GM23338 (cell line): ENCODE measurements at regions not wholly inside any gene's neighbourhood (a gene's known extent, or its start where the extent isn't known, plus 50 kb on each side); places are given as distances from the start of the nearest gene placed in this dataset.

Source experiments
- ATAC-seq: fragments of 200-7000 bp; cut with Tn5 transposase; 3 replicates; pipeline ENCODE4 v1.9.1; 2020
- DNase-seq: peaks from one replicate; pipeline ENCODE4 v3.0.0-alpha.2; 2015; ENCODE audit warnings: low spot score
- H2AFZ ChIP-seq: fragments of 200-600 bp; sonication (generic); 2 replicates; pipeline ENCODE4 v1.8.0; 2016; ENCODE audit warnings: antibody characterized with exemption, mild to moderate bottlenecking, moderate library complexity
- H3F3A ChIP-seq: fragments of 200-600 bp; sonication (generic); replicated peaks from 2 replicates; pipeline ENCODE4 v1.8.0; 2017; ENCODE audit warnings: antibody characterized with exemption, mixed run types, low read depth
- H3K27ac ChIP-seq: fragments of 200-600 bp; sonication (generic); 2 replicates; pipeline ENCODE4 v1.6.1; 2016; ENCODE audit warnings: low read depth
- H3K27me3 ChIP-seq: fragments of 200-600 bp; sonication (generic); 2 replicates; pipeline ENCODE4 v1.8.0; 2016; ENCODE audit warnings: mild to moderate bottlenecking, mixed run types, moderate library complexity; ENCODE audit not compliant: insufficient read depth
- H3K36me3 ChIP-seq: fragments of 200-600 bp; sonication (generic); 2 replicates; pipeline ENCODE4 v1.8.0; 2016; ENCODE audit warnings: mild to moderate bottlenecking; ENCODE audit not compliant: insufficient read depth
- H3K4me1 ChIP-seq: fragments of 200-600 bp; sonication (generic); 2 replicates; pipeline ENCODE4 v1.8.0; 2016; ENCODE audit warnings: mild to moderate bottlenecking, moderate library complexity; ENCODE audit not compliant: insufficient read depth
- H3K4me2 ChIP-seq: fragments of 200-600 bp; sonication (generic); 2 replicates; pipeline ENCODE4 v1.7.1; 2017; ENCODE audit warnings: mixed run types
- H3K4me3 ChIP-seq: fragments of 200-600 bp; sonication (generic); 2 replicates; pipeline ENCODE4 v1.6.1; 2016; ENCODE audit warnings: mixed run types
- H3K79me2 ChIP-seq: fragments of 200-600 bp; sonication (generic); replicated peaks from 2 replicates; pipeline ENCODE4 v1.8.0; 2017; ENCODE audit warnings: mild to moderate bottlenecking; ENCODE audit not compliant: insufficient read depth
- H3K9me2 ChIP-seq: fragments of 200-600 bp; sonication (generic); 2 replicates; pipeline ENCODE4 v1.8.0; 2017; ENCODE audit not compliant: insufficient read depth
- H4K20me1 ChIP-seq: fragments of 200-600 bp; sonication (generic); replicated peaks from 2 replicates; pipeline ENCODE4 v1.8.0; 2017; ENCODE audit warnings: mild to moderate bottlenecking; ENCODE audit not compliant: insufficient read depth
- H3K27ac Mint-ChIP-seq: 2 replicates; pipeline ENCODE4 v1.8.0; 2020; ENCODE audit warnings: inconsistent platforms, mild to moderate bottlenecking, moderate library complexity, mixed read lengths
- H3K27me3 Mint-ChIP-seq: 3 replicates; pipeline ENCODE4 v1.8.0; 2022; ENCODE audit warnings: low read depth, mild to moderate bottlenecking, moderate library complexity, mixed read lengths, inconsistent platforms; ENCODE audit not compliant: insufficient read depth, poor library complexity
- H3K36me3 Mint-ChIP-seq: 3 replicates; pipeline ENCODE4 v1.8.0; 2021; ENCODE audit warnings: low read depth, mild to moderate bottlenecking, inconsistent platforms, moderate library complexity, mixed read lengths
- H3K4me1 Mint-ChIP-seq: 3 replicates; pipeline ENCODE4 v1.8.0; 2020; ENCODE audit warnings: mild to moderate bottlenecking, inconsistent platforms, mixed read lengths
- H3K4me3 Mint-ChIP-seq: 3 replicates; pipeline ENCODE4 v1.8.0; 2021; ENCODE audit warnings: moderate library complexity, mild to moderate bottlenecking, inconsistent platforms, mixed read lengths
- H3K9me3 Mint-ChIP-seq: 3 replicates; pipeline ENCODE4 v1.8.0; 2020; ENCODE audit warnings: moderate library complexity, mild to moderate bottlenecking, inconsistent platforms, mixed read lengths
- CREB1 ChIP-seq: fragments of 250-450 bp; sonication (Bioruptor Pico); IDR thresholded peaks from 2 replicates; pipeline ENCODE4 v1.5.0; 2020; ENCODE audit warnings: low read depth, mild to moderate bottlenecking, moderate library complexity
- ETS1 ChIP-seq: IDR thresholded peaks from 2 replicates; pipeline ENCODE4 v1.6.1; 2016; ENCODE audit warnings: antibody characterized with exemption
- EZH2phosphoT487 ChIP-seq: fragments of 200-600 bp; sonication (generic); IDR thresholded peaks from one replicate; pipeline ENCODE4 v1.8.1; 2018; ENCODE audit warnings: antibody characterized with exemption; ENCODE audit not compliant: unreplicated experiment
- JUNB ChIP-seq: IDR thresholded peaks from one replicate; pipeline ENCODE4 v1.6.1; 2016; ENCODE audit warnings: antibody characterized with exemption; ENCODE audit not compliant: unreplicated experiment
- NANOG ChIP-seq: IDR thresholded peaks from 2 replicates; pipeline ENCODE4 v1.6.1; 2016; ENCODE audit warnings: antibody characterized with exemption, borderline replicate concordance
- POLR2AphosphoS5 ChIP-seq: IDR thresholded peaks from 2 replicates; pipeline ENCODE4 v1.6.1; 2016; ENCODE audit warnings: antibody characterized with exemption, low read depth
- STAT1 ChIP-seq: IDR thresholded peaks from one replicate; pipeline ENCODE4 v1.6.1; 2016; ENCODE audit warnings: antibody characterized with exemption; ENCODE audit not compliant: unreplicated experiment
- ZNF114 ChIP-seq: fragments of 250-450 bp; sonication (Bioruptor Pico); IDR thresholded peaks from 2 replicates; pipeline ENCODE4 v1.5.0; 2020; ENCODE audit warnings: mild to moderate bottlenecking, moderate library complexity
- ZNF331 ChIP-seq: fragments of 250-450 bp; sonication (Bioruptor Pico); IDR thresholded peaks from 2 replicates; pipeline ENCODE4 v1.5.0; 2020; ENCODE audit warnings: low read depth, mild to moderate bottlenecking, moderate library complexity
- TF ChIP-seq, protein P1 (sequence below): IDR thresholded peaks from one replicate; pipeline ENCODE4 v1.6.1; 2018; ENCODE audit warnings: antibody characterized with exemption; ENCODE audit not compliant: unreplicated experiment
- TF ChIP-seq, protein P2 (sequence below), 2 experiments: fragments of 200-600 bp in 1 of 2; sonication (generic) in 1 of 2; conservative IDR thresholded peaks; 2 replicates each; pipeline versions ENCODE4 v1.5.1 to v1.6.1; 2016 to 2017; ENCODE audit warnings: antibody characterized with exemption in 2 of 2, low read depth in 2 of 2, mild to moderate bottlenecking in 2 of 2, moderate library complexity in 1 of 2

- TF ChIP-seq, protein P1, sequence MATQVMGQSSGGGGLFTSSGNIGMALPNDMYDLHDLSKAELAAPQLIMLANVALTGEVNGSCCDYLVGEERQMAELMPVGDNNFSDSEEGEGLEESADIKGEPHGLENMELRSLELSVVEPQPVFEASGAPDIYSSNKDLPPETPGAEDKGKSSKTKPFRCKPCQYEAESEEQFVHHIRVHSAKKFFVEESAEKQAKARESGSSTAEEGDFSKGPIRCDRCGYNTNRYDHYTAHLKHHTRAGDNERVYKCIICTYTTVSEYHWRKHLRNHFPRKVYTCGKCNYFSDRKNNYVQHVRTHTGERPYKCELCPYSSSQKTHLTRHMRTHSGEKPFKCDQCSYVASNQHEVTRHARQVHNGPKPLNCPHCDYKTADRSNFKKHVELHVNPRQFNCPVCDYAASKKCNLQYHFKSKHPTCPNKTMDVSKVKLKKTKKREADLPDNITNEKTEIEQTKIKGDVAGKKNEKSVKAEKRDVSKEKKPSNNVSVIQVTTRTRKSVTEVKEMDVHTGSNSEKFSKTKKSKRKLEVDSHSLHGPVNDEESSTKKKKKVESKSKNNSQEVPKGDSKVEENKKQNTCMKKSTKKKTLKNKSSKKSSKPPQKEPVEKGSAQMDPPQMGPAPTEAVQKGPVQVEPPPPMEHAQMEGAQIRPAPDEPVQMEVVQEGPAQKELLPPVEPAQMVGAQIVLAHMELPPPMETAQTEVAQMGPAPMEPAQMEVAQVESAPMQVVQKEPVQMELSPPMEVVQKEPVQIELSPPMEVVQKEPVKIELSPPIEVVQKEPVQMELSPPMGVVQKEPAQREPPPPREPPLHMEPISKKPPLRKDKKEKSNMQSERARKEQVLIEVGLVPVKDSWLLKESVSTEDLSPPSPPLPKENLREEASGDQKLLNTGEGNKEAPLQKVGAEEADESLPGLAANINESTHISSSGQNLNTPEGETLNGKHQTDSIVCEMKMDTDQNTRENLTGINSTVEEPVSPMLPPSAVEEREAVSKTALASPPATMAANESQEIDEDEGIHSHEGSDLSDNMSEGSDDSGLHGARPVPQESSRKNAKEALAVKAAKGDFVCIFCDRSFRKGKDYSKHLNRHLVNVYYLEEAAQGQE: no peak
- TF ChIP-seq ETS1: no peak
- TF ChIP-seq POLR2AphosphoS5: no peak
- TF ChIP-seq EZH2phosphoT487: no peak
- TF ChIP-seq, protein P2, sequence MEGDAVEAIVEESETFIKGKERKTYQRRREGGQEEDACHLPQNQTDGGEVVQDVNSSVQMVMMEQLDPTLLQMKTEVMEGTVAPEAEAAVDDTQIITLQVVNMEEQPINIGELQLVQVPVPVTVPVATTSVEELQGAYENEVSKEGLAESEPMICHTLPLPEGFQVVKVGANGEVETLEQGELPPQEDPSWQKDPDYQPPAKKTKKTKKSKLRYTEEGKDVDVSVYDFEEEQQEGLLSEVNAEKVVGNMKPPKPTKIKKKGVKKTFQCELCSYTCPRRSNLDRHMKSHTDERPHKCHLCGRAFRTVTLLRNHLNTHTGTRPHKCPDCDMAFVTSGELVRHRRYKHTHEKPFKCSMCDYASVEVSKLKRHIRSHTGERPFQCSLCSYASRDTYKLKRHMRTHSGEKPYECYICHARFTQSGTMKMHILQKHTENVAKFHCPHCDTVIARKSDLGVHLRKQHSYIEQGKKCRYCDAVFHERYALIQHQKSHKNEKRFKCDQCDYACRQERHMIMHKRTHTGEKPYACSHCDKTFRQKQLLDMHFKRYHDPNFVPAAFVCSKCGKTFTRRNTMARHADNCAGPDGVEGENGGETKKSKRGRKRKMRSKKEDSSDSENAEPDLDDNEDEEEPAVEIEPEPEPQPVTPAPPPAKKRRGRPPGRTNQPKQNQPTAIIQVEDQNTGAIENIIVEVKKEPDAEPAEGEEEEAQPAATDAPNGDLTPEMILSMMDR (conservative IDR thresholded peaks at IDR 0.05; ENCODE audit: low read depth in 2 of 2): no peak
- TF ChIP-seq ZNF331 (CRISPR knock-in tag): no peak
Measured at GRCh38 chr10:8296734-8297101, 242.2 kb downstream of the GATA3 start (continued).

DNA sequence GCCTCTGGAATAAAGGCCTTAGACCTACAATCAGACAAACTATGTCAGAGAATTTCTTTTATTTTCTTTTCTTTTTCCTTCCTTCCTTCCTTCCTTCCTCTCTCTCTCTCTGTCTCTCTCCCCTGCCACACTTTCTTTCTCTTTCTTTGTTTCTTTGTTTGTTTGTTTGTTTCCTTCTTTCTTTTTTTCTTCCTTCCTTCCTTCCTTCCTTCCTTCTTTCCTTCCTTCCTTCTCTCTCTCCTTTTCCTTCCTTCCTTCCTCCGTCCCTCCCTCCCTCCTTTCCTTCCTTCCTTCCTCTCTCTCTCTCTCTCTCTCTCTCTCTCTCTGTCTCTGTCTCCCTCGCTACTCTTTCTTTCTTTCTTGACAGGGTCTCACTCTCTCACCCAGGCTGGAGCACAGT lies 242.6 kb downstream of the GATA3 start:
- Mint-ChIP-seq H3K27ac (no peak overlapping the region), H3K4me3 (no peak overlapping the region), H3K36me3 (no peaks in the 10 kb centered on the region), H3K4me1 (peaks cover 12% of the 10 kb centered on the region; the same call in 2 of the 3 replicates), H3K9me3 (no peaks in the 10 kb centered on the region), H3K27me3 (peaks cover 7% of the 10 kb centered on the region)
- Histone ChIP-seq H3K27me3 (peaks cover 6% of the 10 kb centered on the region; the same call in 1 of the 2 replicates), H3K79me2 (no peaks in the 10 kb centered on the region), H2AFZ (no peak overlapping the region), H3K4me3 (no peak overlapping the region), H3K4me1 (no peaks in the 10 kb centered on the region), H3K9me2 (peaks cover 3% of the 10 kb centered on the region; the same call in 1 of the 2 replicates), H3K27ac (no peak overlapping the region), H3K4me2 (no peak overlapping the region; the same call in 1 of the 2 replicates), H4K20me1 (no peaks in the 10 kb centered on the region), H3F3A (no peaks in the 10 kb centered on the region), H3K36me3 (no peaks in the 10 kb centered on the region)
- ATAC-seq: no peak
- no peak for DNase-seq
- no peak for TF ChIP-seq NANOG
- TF ChIP-seq ETS1: no peak
- no peak for TF ChIP-seq STAT1
- TF ChIP-seq CREB1 (CRISPR knock-in tag): no peak
- TF ChIP-seq POLR2AphosphoS5: no peak
- TF ChIP-seq JUNB: no peak
- TF ChIP-seq ZNF331 (CRISPR knock-in tag): no peak
- TF ChIP-seq, protein P1: no peak
- TF ChIP-seq ZNF114: no peak
